ENCODE measurements at regions not wholly inside any gene's neighbourhood (a gene's known extent, or its start where the extent isn't known, plus 50 kb on each side); places are given as distances from the start of the nearest gene placed in this dataset.
A peak's percentile ranks its signal among the peaks of the same experiment; 100 is the strongest.

- ATAC-seq (no peak), DNase-seq (no peak)
- intact Hi-C loops (cut with micrococcal nuclease) = loop anchor here (10.0 kb wide), 1 partner anchor 183 kb away; the partner anchor contains the start of gene SPRED1
Observed at GRCh38 chr15:38071211-38071972, 137.0 kb downstream of the TMCO5A start.

GRCh38 chr15:38072007-38072347 is 137.5 kb downstream of the TMCO5A start:
- ATAC-seq (no peak), DNase-seq (no peak)
- intact Hi-C loops (cut with micrococcal nuclease) = loop anchor here (10.0 kb wide), 1 partner anchor 183 kb away; the partner anchor contains the start of gene SPRED1

GRCh38 chr15:38072348-38073177 is 138.1 kb downstream of the TMCO5A start:
- intact Hi-C loops (cut with micrococcal nuclease) = loop anchor here (10.0 kb wide), 1 partner anchor 182 kb away; the partner anchor contains the start of gene SPRED1
- peak; percentile 87 for DNase-seq
- ATAC-seq = peak; percentile 94

- intact Hi-C loops (cut with micrococcal nuclease) = loop anchor here (10.0 kb wide), 1 partner anchor 181 kb away; the partner anchor contains the start of gene SPRED1
- no peak for DNase-seq
Observed at GRCh38 chr15:38073178-38073946, 138.9 kb downstream of the TMCO5A start.

GRCh38 chr15:38074029-38074428 is 139.6 kb downstream of the TMCO5A start:
- ATAC-seq = no peak
- intact Hi-C loops (cut with micrococcal nuclease) = loop anchor here (10.0 kb wide), 1 partner anchor 181 kb away; the partner anchor contains the start of gene SPRED1
- no peak for DNase-seq

More at GRCh38 chr15:38073178-38073946, 138.9 kb downstream of the TMCO5A start:
- peak; percentile 47 for ATAC-seq

- no peak for DNase-seq
- intact Hi-C loops (cut with micrococcal nuclease) = loop anchor here (10.0 kb wide), 1 partner anchor 179 kb away; the partner anchor contains the start of gene SPRED1
- no peak for ATAC-seq
Observed at GRCh38 chr15:38075466-38075865, 141.0 kb downstream of the TMCO5A start.

GRCh38 chr15:38076786-38077185 is 142.3 kb downstream of the TMCO5A start:
- ATAC-seq = no peak
- no peak for DNase-seq
- intact Hi-C loops (cut with micrococcal nuclease) = loop anchor here (10.0 kb wide), 1 partner anchor 178 kb away; the partner anchor contains the start of gene SPRED1

GRCh38 chr15:38079236-38079635 is 144.8 kb downstream of the TMCO5A start:
- intact Hi-C loops (cut with micrococcal nuclease) = loop anchor here (10.0 kb wide), 1 partner anchor 176 kb away; the partner anchor contains the start of gene SPRED1
- DNase-seq (no peak), ATAC-seq (no peak)

GRCh38 chr15:38080651-38081275 is 146.3 kb downstream of the TMCO5A start:
- intact Hi-C loops (cut with micrococcal nuclease) = no loop called here
- DNase-seq = no peak
- ATAC-seq = no peak

- DNase-seq (no peak), ATAC-seq (peak; percentile 64)
- intact Hi-C loops (cut with micrococcal nuclease) = no loop called here
Observed at GRCh38 chr15:38084289-38084688, 149.8 kb downstream of the TMCO5A start.

- DNase-seq (no peak), ATAC-seq (peak; percentile 74)
- intact Hi-C loops (cut with micrococcal nuclease) = no loop called here
Observed at GRCh38 chr15:38085114-38085513, 150.7 kb downstream of the TMCO5A start.

GRCh38 chr15:38085931-38086568 is 151.6 kb downstream of the TMCO5A start:
- intact Hi-C loops (cut with micrococcal nuclease) = no loop called here
- ATAC-seq = peak; percentile 52
- DNase-seq = no peak

GRCh38 chr15:38086611-38087010 is 152.2 kb downstream of the TMCO5A start:
- no peak for DNase-seq
- intact Hi-C loops (cut with micrococcal nuclease) = no loop called here
- no peak for ATAC-seq

GRCh38 chr15:38088971-38089370 is 154.5 kb downstream of the TMCO5A start:
- ATAC-seq = no peak
- no peak for DNase-seq
- intact Hi-C loops (cut with micrococcal nuclease) = no loop called here

GRCh38 chr15:38090223-38090622 is 155.8 kb downstream of the TMCO5A start:
- ATAC-seq = peak; percentile 58
- DNase-seq = no peak
- intact Hi-C loops (cut with micrococcal nuclease) = no loop called here

GRCh38 chr15:38090678-38091077 is 156.2 kb downstream of the TMCO5A start:
- ATAC-seq = peak; percentile 54
- no peak for DNase-seq
- intact Hi-C loops (cut with micrococcal nuclease) = no loop called here

GRCh38 chr15:38091078-38091645 is 156.7 kb downstream of the TMCO5A start:
- intact Hi-C loops (cut with micrococcal nuclease) = no loop called here
- ATAC-seq (no peak), DNase-seq (no peak)

GRCh38 chr15:38093931-38094330 is 158.7 kb upstream of the SPRED1 start:
- DNase-seq (no peak), ATAC-seq (no peak)
- intact Hi-C loops (cut with micrococcal nuclease) = no loop called here
